ENCODE measurements at regions not wholly inside any gene's neighbourhood (a gene's known extent, or its start where the extent isn't known, plus 50 kb on each side); places are given as distances from the start of the nearest gene placed in this dataset.

DNA sequence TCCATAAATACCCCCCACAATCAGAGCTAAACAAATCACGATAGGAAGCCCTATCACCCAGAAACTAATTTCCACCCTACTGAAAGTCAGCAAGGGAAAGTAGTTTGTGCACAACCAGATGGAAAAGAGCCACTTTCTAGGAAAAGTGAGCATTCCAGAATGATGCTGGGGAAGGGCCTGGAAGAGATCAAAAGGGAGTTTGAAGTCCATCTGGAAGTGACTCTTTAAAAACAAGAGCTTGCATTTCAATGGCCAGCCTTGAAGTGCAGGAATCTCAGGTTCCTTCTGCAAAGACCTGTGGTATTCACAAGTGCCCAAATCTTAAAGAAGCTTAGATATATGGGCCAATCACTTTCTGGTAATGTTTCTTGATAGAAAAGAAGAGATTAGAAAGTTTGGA lies 97.0 kb upstream of the LDB2 start:
- TF ChIP-seq, protein P1, sequence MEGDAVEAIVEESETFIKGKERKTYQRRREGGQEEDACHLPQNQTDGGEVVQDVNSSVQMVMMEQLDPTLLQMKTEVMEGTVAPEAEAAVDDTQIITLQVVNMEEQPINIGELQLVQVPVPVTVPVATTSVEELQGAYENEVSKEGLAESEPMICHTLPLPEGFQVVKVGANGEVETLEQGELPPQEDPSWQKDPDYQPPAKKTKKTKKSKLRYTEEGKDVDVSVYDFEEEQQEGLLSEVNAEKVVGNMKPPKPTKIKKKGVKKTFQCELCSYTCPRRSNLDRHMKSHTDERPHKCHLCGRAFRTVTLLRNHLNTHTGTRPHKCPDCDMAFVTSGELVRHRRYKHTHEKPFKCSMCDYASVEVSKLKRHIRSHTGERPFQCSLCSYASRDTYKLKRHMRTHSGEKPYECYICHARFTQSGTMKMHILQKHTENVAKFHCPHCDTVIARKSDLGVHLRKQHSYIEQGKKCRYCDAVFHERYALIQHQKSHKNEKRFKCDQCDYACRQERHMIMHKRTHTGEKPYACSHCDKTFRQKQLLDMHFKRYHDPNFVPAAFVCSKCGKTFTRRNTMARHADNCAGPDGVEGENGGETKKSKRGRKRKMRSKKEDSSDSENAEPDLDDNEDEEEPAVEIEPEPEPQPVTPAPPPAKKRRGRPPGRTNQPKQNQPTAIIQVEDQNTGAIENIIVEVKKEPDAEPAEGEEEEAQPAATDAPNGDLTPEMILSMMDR (IDR thresholded peaks at IDR 0.05) = no peak
- no peak for TF ChIP-seq POLR2A (IDR thresholded peaks at IDR 0.05)

Measured in body of pancreas (tissue), 4 donors.